ENCODE measurements at regions not wholly inside any gene's neighbourhood (a gene's known extent, or its start where the extent isn't known, plus 50 kb on each side); places are given as distances from the start of the nearest gene placed in this dataset.

- no peak for TF ChIP-seq RAD21 (conservative IDR thresholded peaks at IDR 0.05)
- TF ChIP-seq CTCF (IDR thresholded peaks at IDR 0.05; ENCODE audit: poor library complexity, severe bottlenecking): no peak
- TF ChIP-seq MXI1 (conservative IDR thresholded peaks at IDR 0.05; ENCODE audit: poor library complexity, severe bottlenecking): no peak
- no peak for TF ChIP-seq TAF1 (IDR thresholded peaks at IDR 0.05; ENCODE audit: low read depth)
- TF ChIP-seq POLR2AphosphoS5 (IDR thresholded peaks at IDR 0.05): no peak
- no peak for TF ChIP-seq SMC3 (conservative IDR thresholded peaks at IDR 0.05; ENCODE audit: poor library complexity)
- TF ChIP-seq EZH2 (IDR thresholded peaks at IDR 0.05; ENCODE audit: borderline replicate concordance, insufficient read depth, low read length, poor library complexity, severe bottlenecking): no peak
- TF ChIP-seq REST (IDR thresholded peaks at IDR 0.05; ENCODE audit: borderline replicate concordance): no peak
- no peak for TF ChIP-seq EP300 (conservative IDR thresholded peaks at IDR 0.05; ENCODE audit: poor library complexity, severe bottlenecking)
- no peaks in the 10 kb centered on the region for H3K27me3 ChIP-seq (ENCODE audit: insufficient read depth, low read depth, low read length)
- no peaks in the 10 kb centered on the region for H3K9me3 ChIP-seq (ENCODE audit: low read length)
- H3K9ac ChIP-seq (ENCODE audit: low read length): no peak overlapping the region
- H4K20me1 ChIP-seq (ENCODE audit: insufficient read depth): no peaks in the 10 kb centered on the region
- no peaks in the 10 kb centered on the region for H3K36me3 ChIP-seq (ENCODE audit: insufficient read depth, low read length)
- no peak overlapping the region for H2AFZ ChIP-seq (ENCODE audit: low read depth, low read length)
- no peaks in the 10 kb centered on the region for H3K9me2 ChIP-seq (ENCODE audit: insufficient read depth, low read length)
- no peak overlapping the region for H3K27ac ChIP-seq (ENCODE audit: low read length)
- H3F3A ChIP-seq (ENCODE audit: insufficient read depth, low read length, poor library complexity, severe bottlenecking): no peaks in the 10 kb centered on the region
- no peaks in the 10 kb centered on the region for H3K79me2 ChIP-seq (replicated peaks; ENCODE audit: insufficient read depth, low read length)
- H3K4me2 ChIP-seq (ENCODE audit: low read length): no peak overlapping the region
- H3K4me3 ChIP-seq (ENCODE audit: low read length): no peak overlapping the region
These were observed 890.4 kb downstream of the SH3BGRL start for GRCh38 chrX:82092307-82092706.

GRCh38 chrX:82125103-82125502 is 923.2 kb downstream of the SH3BGRL start:
- no peaks in the 10 kb centered on the region for H3K9me2 ChIP-seq (ENCODE audit: insufficient read depth, low read length)
- H3K4me3 ChIP-seq (ENCODE audit: low read length): no peak overlapping the region
- no peaks in the 10 kb centered on the region for H3K27me3 ChIP-seq (ENCODE audit: insufficient read depth, low read depth, low read length)
- no peaks in the 10 kb centered on the region for H4K20me1 ChIP-seq (ENCODE audit: insufficient read depth)
- H3K9ac ChIP-seq (ENCODE audit: low read length): no peak overlapping the region
- no peak overlapping the region for H3K4me2 ChIP-seq (ENCODE audit: low read length)
- no peaks in the 10 kb centered on the region for H3K36me3 ChIP-seq (ENCODE audit: insufficient read depth, low read length)
- H2AFZ ChIP-seq (ENCODE audit: low read depth, low read length): no peak overlapping the region
- H3F3A ChIP-seq (ENCODE audit: insufficient read depth, low read length, poor library complexity, severe bottlenecking): no peaks in the 10 kb centered on the region
- no peak for TF ChIP-seq POLR2AphosphoS5 (IDR thresholded peaks at IDR 0.05)
- no peak for TF ChIP-seq SMC3 (conservative IDR thresholded peaks at IDR 0.05; ENCODE audit: poor library complexity)
- no peak for TF ChIP-seq REST (IDR thresholded peaks at IDR 0.05; ENCODE audit: borderline replicate concordance)
- TF ChIP-seq MXI1 (conservative IDR thresholded peaks at IDR 0.05; ENCODE audit: poor library complexity, severe bottlenecking): no peak
- no peak for TF ChIP-seq CTCF (IDR thresholded peaks at IDR 0.05; ENCODE audit: poor library complexity, severe bottlenecking)
- no peak for TF ChIP-seq RAD21 (conservative IDR thresholded peaks at IDR 0.05)
- no peak for TF ChIP-seq EP300 (conservative IDR thresholded peaks at IDR 0.05; ENCODE audit: poor library complexity, severe bottlenecking)
- H3K9me3 ChIP-seq (ENCODE audit: low read length): no peaks in the 10 kb centered on the region
- H3K27ac ChIP-seq (ENCODE audit: low read length): no peak overlapping the region
- H3K79me2 ChIP-seq (replicated peaks; ENCODE audit: insufficient read depth, low read length): no peaks in the 10 kb centered on the region
